ENCODE measurements at regions not wholly inside any gene's neighbourhood (a gene's known extent, or its start where the extent isn't known, plus 50 kb on each side); places are given as distances from the start of the nearest gene placed in this dataset.

GRCh38 chr18:27564066-27564465 lies 379.0 kb upstream of the CHST9 start:
- H3K9me3 ChIP-seq (ENCODE audit: control insufficient read depth in 1 of 2, low read length in 2 of 2) = no peaks in the 10 kb centered on the region
- no peaks in the 10 kb centered on the region for H3K36me3 ChIP-seq (ENCODE audit: control insufficient read depth in 1 of 2, insufficient read depth in 2 of 2, low read length in 2 of 2)
- H3K27me3 ChIP-seq (ENCODE audit: low read depth, low read length) = no peaks in the 10 kb centered on the region
- no peak overlapping the region for H3K4me3 ChIP-seq (ENCODE audit: low read depth in 1 of 2, low read length in 2 of 2)
- H3K4me1 ChIP-seq (ENCODE audit: control insufficient read depth in 1 of 2, insufficient read depth in 2 of 2, low read length in 2 of 2) = no peaks in the 10 kb centered on the region
- H3K27ac ChIP-seq (ENCODE audit: low read length) = no peak overlapping the region

GRCh38 chr18:27558388-27559155 lies 373.5 kb upstream of the CHST9 start:
- Histone ChIP-seq H3K36me3 (ENCODE audit: control insufficient read depth in 1 of 2, insufficient read depth in 2 of 2, low read length in 2 of 2) (no peaks in the 10 kb centered on the region), H3K27ac (ENCODE audit: low read length) (no peak overlapping the region), H3K27me3 (ENCODE audit: low read depth, low read length) (no peaks in the 10 kb centered on the region), H3K9me3 (ENCODE audit: control insufficient read depth in 1 of 2, low read length in 2 of 2) (peaks cover 0 to 6% of the 10 kb centered on the region in 2 donors), H3K4me3 (ENCODE audit: low read depth in 1 of 2, low read length in 2 of 2) (no peak overlapping the region), H3K4me1 (ENCODE audit: control insufficient read depth in 1 of 2, insufficient read depth in 2 of 2, low read length in 2 of 2) (no peaks in the 10 kb centered on the region)

GRCh38 chr18:27556741-27557140 lies 371.6 kb upstream of the CHST9 start:
- Histone ChIP-seq H3K27me3 (ENCODE audit: low read depth, low read length) (no peaks in the 10 kb centered on the region), H3K4me1 (ENCODE audit: control insufficient read depth in 1 of 2, insufficient read depth in 2 of 2, low read length in 2 of 2) (no peaks in the 10 kb centered on the region), H3K36me3 (ENCODE audit: control insufficient read depth in 1 of 2, insufficient read depth in 2 of 2, low read length in 2 of 2) (no peaks in the 10 kb centered on the region), H3K4me3 (ENCODE audit: low read depth in 1 of 2, low read length in 2 of 2) (no peak overlapping the region), H3K9me3 (ENCODE audit: control insufficient read depth in 1 of 2, low read length in 2 of 2) (peaks cover 0 to 6% of the 10 kb centered on the region in 2 donors), H3K27ac (ENCODE audit: low read length) (no peak overlapping the region)

- H3K4me3 ChIP-seq (ENCODE audit: low read depth in 1 of 2, low read length in 2 of 2) = no peak overlapping the region
- H3K9me3 ChIP-seq (ENCODE audit: control insufficient read depth in 1 of 2, low read length in 2 of 2) = no peaks in the 10 kb centered on the region
- no peak overlapping the region for H3K27ac ChIP-seq (ENCODE audit: low read length)
- no peaks in the 10 kb centered on the region for H3K4me1 ChIP-seq (ENCODE audit: control insufficient read depth in 1 of 2, insufficient read depth in 2 of 2, low read length in 2 of 2)
- no peaks in the 10 kb centered on the region for H3K36me3 ChIP-seq (ENCODE audit: control insufficient read depth in 1 of 2, insufficient read depth in 2 of 2, low read length in 2 of 2)
- H3K27me3 ChIP-seq (ENCODE audit: low read depth, low read length) = no peaks in the 10 kb centered on the region
Observed at GRCh38 chr18:27549335-27550039, 364.4 kb upstream of the CHST9 start.

DNA sequence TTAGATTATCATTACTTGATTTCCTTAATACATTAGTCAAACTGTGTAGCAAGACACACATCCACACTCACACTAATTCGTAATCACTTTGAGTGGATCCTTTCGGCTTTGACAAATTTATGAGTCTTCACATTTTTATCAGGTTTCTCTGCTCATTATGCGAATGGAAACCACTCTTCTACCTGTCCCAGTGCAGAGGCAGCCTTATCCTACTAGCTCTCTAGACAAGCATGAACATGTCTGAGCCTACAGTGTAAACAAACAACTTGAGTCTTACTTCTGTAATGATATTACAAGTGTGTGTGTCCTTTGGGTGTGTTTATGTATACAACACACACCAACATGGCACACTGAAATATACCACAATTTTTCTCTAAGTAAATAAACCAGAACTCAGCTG lies 361.9 kb upstream of the CHST9 start:
- Histone ChIP-seq H3K27ac (ENCODE audit: low read length) (no peak overlapping the region), H3K4me3 (ENCODE audit: low read depth in 1 of 2, low read length in 2 of 2) (no peak overlapping the region), H3K9me3 (ENCODE audit: control insufficient read depth in 1 of 2, low read length in 2 of 2) (no peaks in the 10 kb centered on the region), H3K36me3 (ENCODE audit: control insufficient read depth in 1 of 2, insufficient read depth in 2 of 2, low read length in 2 of 2) (no peaks in the 10 kb centered on the region), H3K4me1 (ENCODE audit: control insufficient read depth in 1 of 2, insufficient read depth in 2 of 2, low read length in 2 of 2) (no peaks in the 10 kb centered on the region), H3K27me3 (ENCODE audit: low read depth, low read length) (no peaks in the 10 kb centered on the region)

DNA sequence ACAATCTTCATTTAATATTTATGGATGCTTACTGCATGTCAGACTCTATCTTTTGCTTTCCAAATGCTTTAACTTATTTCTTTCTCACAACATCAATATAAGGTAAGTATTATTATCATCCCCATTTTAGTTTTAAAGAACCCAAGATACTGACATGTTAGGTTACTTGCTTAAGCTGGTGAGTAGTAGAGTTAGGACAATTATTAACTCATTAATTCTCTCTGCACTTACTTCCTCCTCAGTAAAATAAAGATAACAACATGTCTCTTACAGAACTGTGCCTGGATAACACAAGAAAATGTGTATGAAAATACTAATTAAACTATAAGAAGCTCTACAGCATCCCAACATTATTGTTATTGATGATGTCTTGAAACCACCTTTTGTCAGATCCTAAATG lies 359.1 kb upstream of the CHST9 start:
- Histone ChIP-seq H3K27ac (ENCODE audit: low read length) (no peak overlapping the region), H3K4me1 (ENCODE audit: control insufficient read depth in 1 of 2, insufficient read depth in 2 of 2, low read length in 2 of 2) (no peaks in the 10 kb centered on the region), H3K9me3 (ENCODE audit: control insufficient read depth in 1 of 2, low read length in 2 of 2) (no peaks in the 10 kb centered on the region), H3K27me3 (ENCODE audit: low read depth, low read length) (no peaks in the 10 kb centered on the region), H3K4me3 (ENCODE audit: low read depth in 1 of 2, low read length in 2 of 2) (no peak overlapping the region), H3K36me3 (ENCODE audit: control insufficient read depth in 1 of 2, insufficient read depth in 2 of 2, low read length in 2 of 2) (no peaks in the 10 kb centered on the region)

DNA sequence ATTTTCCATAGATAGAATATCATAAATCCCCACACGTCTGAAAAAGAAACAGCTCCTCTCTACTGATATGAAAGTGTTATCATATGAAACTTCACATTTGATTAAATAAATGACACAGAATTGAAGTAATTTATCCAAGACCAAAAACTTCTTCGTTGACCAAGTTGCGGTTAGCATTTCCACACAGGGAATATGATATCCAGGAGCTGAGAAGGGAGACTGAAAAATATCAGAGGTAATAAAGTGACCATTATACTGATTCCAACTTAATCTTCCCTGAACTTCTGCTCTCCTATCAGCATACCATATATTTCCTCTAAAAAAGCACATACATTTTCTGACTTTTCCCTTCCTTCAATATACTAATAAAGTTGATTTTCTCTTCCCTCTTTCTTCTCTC lies 356.2 kb upstream of the CHST9 start:
- Histone ChIP-seq H3K27me3 (ENCODE audit: low read depth, low read length) (no peaks in the 10 kb centered on the region), H3K27ac (ENCODE audit: low read length) (no peak overlapping the region)

DNA sequence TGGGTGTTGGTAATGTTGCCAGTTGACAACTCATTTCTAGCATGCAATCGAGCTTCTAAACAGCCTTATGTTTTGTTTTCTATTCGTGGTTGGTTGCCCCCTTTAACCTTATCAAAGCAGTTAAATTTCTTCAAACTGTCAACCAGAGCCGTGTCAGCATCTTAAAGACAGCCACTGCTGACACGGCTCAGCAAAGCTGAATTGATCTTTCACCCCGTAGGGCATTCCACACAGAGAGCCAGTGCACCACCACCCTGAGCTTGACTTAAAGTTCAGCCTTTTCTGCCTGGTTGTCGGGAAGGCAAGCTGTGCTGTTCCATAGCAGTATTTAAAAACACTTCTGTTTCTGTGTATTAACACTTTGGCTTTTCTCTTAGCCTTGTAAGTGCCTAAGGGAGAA lies 355.0 kb upstream of the CHST9 start:
- no peaks in the 10 kb centered on the region for H3K36me3 ChIP-seq (ENCODE audit: control insufficient read depth in 1 of 2, insufficient read depth in 2 of 2, low read length in 2 of 2)
- no peaks in the 10 kb centered on the region for H3K4me1 ChIP-seq (ENCODE audit: control insufficient read depth in 1 of 2, insufficient read depth in 2 of 2, low read length in 2 of 2)
- no peak overlapping the region for H3K4me3 ChIP-seq (ENCODE audit: low read depth in 1 of 2, low read length in 2 of 2)
- no peak overlapping the region for H3K27ac ChIP-seq (ENCODE audit: low read length)
- no peaks in the 10 kb centered on the region for H3K9me3 ChIP-seq (ENCODE audit: control insufficient read depth in 1 of 2, low read length in 2 of 2)
- no peaks in the 10 kb centered on the region for H3K27me3 ChIP-seq (ENCODE audit: low read depth, low read length)

More for the DNA sequence above, 356.2 kb upstream of the CHST9 start:
- Histone ChIP-seq H3K9me3 (ENCODE audit: control insufficient read depth in 1 of 2, low read length in 2 of 2) (no peaks in the 10 kb centered on the region), H3K36me3 (ENCODE audit: control insufficient read depth in 1 of 2, insufficient read depth in 2 of 2, low read length in 2 of 2) (no peaks in the 10 kb centered on the region), H3K4me3 (ENCODE audit: low read depth in 1 of 2, low read length in 2 of 2) (no peak overlapping the region), H3K4me1 (ENCODE audit: control insufficient read depth in 1 of 2, insufficient read depth in 2 of 2, low read length in 2 of 2) (no peaks in the 10 kb centered on the region)

- Histone ChIP-seq H3K4me1 (ENCODE audit: control insufficient read depth in 1 of 2, insufficient read depth in 2 of 2, low read length in 2 of 2) (no peaks in the 10 kb centered on the region), H3K4me3 (ENCODE audit: low read depth in 1 of 2, low read length in 2 of 2) (no peak overlapping the region), H3K36me3 (ENCODE audit: control insufficient read depth in 1 of 2, insufficient read depth in 2 of 2, low read length in 2 of 2) (no peaks in the 10 kb centered on the region), H3K9me3 (ENCODE audit: control insufficient read depth in 1 of 2, low read length in 2 of 2) (peaks cover 0 to 7% of the 10 kb centered on the region in 2 donors), H3K27me3 (ENCODE audit: low read depth, low read length) (no peaks in the 10 kb centered on the region), H3K27ac (ENCODE audit: low read length) (no peak overlapping the region)
Observed at GRCh38 chr18:27528925-27529521, 343.9 kb upstream of the CHST9 start.

GRCh38 chr18:27527856-27528255 lies 342.7 kb upstream of the CHST9 start:
- Histone ChIP-seq H3K36me3 (ENCODE audit: control insufficient read depth in 1 of 2, insufficient read depth in 2 of 2, low read length in 2 of 2) (no peaks in the 10 kb centered on the region), H3K27me3 (ENCODE audit: low read depth, low read length) (no peaks in the 10 kb centered on the region), H3K4me3 (ENCODE audit: low read depth in 1 of 2, low read length in 2 of 2) (no peak overlapping the region), H3K9me3 (ENCODE audit: control insufficient read depth in 1 of 2, low read length in 2 of 2) (peaks cover 0 to 7% of the 10 kb centered on the region in 2 donors), H3K27ac (ENCODE audit: low read length) (no peak overlapping the region), H3K4me1 (ENCODE audit: control insufficient read depth in 1 of 2, insufficient read depth in 2 of 2, low read length in 2 of 2) (no peaks in the 10 kb centered on the region)

DNA sequence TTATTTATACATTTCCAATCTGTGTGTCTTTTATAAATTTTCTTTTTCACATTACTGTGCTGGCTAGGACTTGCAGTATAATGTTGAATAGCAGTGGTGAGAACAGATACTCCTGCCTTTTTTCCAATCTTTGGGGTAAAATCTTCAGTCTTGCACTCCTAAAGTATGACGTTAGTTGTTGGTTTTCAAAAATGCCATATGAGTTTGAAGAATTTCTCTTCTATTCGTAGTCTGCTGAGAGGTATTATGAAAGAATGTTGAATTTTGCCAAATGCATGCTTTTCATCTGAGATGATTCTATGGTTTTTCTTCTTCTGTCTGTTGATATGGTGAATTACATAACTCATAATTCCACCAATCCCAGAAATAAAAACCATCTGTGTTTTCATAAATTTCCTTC lies 335.3 kb upstream of the CHST9 start:
- no peaks in the 10 kb centered on the region for H3K27me3 ChIP-seq (ENCODE audit: low read depth, low read length)
- no peaks in the 10 kb centered on the region for H3K36me3 ChIP-seq (ENCODE audit: control insufficient read depth in 1 of 2, insufficient read depth in 2 of 2, low read length in 2 of 2)
- no peak overlapping the region for H3K27ac ChIP-seq (ENCODE audit: low read length)
- H3K4me1 ChIP-seq (ENCODE audit: control insufficient read depth in 1 of 2, insufficient read depth in 2 of 2, low read length in 2 of 2) = no peaks in the 10 kb centered on the region
- H3K9me3 ChIP-seq (ENCODE audit: control insufficient read depth in 1 of 2, low read length in 2 of 2) = no peaks in the 10 kb centered on the region
- H3K4me3 ChIP-seq (ENCODE audit: low read depth in 1 of 2, low read length in 2 of 2) = no peak overlapping the region
